Activated T-helper 1 cell treated with anti-CD3 and anti-CD28 coated beads, Interleukin-2, amount 50 U/mL, for 16 hours (primary cell): ENCODE measurements at regions not wholly inside any gene's neighbourhood (a gene's known extent, or its start where the extent isn't known, plus 50 kb on each side); places are given as distances from the start of the nearest gene placed in this dataset.

Experiments used
- DNase-seq, 2 donors: peaks; one replicate each; pipeline ENCODE4 v3.0.0-alpha.2; 2020; ENCODE audit warnings: low read depth in 1 of 2, low spot score in 1 of 2

- no peak for DNase-seq
Observed at GRCh38 chr2:145206496-145207281, 686.8 kb upstream of the ZEB2 start.

GRCh38 chr2:145203891-145204290 lies 684.0 kb upstream of the ZEB2 start:
- DNase-seq, result no peak

- DNase-seq, result no peak
Observed at GRCh38 chr2:145199827-145200706, 680.1 kb upstream of the ZEB2 start.

GRCh38 chr2:145199042-145199441 lies 679.1 kb upstream of the ZEB2 start:
- no peak for DNase-seq

- DNase-seq, result no peak
Observed at GRCh38 chr2:145198555-145198954, 678.6 kb upstream of the ZEB2 start.

GRCh38 chr2:145197944-145198343 lies 678.0 kb upstream of the ZEB2 start:
- no peak for DNase-seq

- no peak for DNase-seq
Observed at GRCh38 chr2:145194673-145195072, 674.8 kb upstream of the ZEB2 start.

GRCh38 chr2:145190031-145190703 lies 670.2 kb upstream of the ZEB2 start:
- DNase-seq, result no peak

- no peak for DNase-seq
Observed at GRCh38 chr2:145186303-145186702, 666.4 kb upstream of the ZEB2 start.

- DNase-seq, result no peak
Observed at GRCh38 chr2:145185696-145186095, 665.8 kb upstream of the ZEB2 start.

GRCh38 chr2:145184741-145185651 lies 665.1 kb upstream of the ZEB2 start:
- no peak for DNase-seq

- DNase-seq, result no peak
Observed at GRCh38 chr2:145169285-145169684, 649.4 kb upstream of the ZEB2 start.

- DNase-seq, result no peak
Observed at GRCh38 chr2:145168091-145168490, 648.2 kb upstream of the ZEB2 start.

- no peak for DNase-seq
Observed at GRCh38 chr2:145166731-145167302, 646.9 kb upstream of the ZEB2 start.

- DNase-seq, result no peak
Observed at GRCh38 chr2:145161656-145162055, 641.7 kb upstream of the ZEB2 start.

GRCh38 chr2:145160855-145161254 lies 640.9 kb upstream of the ZEB2 start:
- no peak for DNase-seq

GRCh38 chr2:145159676-145160075 lies 639.8 kb upstream of the ZEB2 start:
- no peak for DNase-seq

- no peak for DNase-seq
Observed at GRCh38 chr2:145157741-145158591, 638.0 kb upstream of the ZEB2 start.

- DNase-seq, result no peak
Observed at GRCh38 chr2:145157036-145157675, 637.2 kb upstream of the ZEB2 start.
